NB4 (cell line): ENCODE measurements at regions not wholly inside any gene's neighbourhood (a gene's known extent, or its start where the extent isn't known, plus 50 kb on each side); places are given as distances from the start of the nearest gene placed in this dataset.

ENCODE experiments used
- DNase-seq: peaks from one replicate; pipeline ENCODE4 v3.0.0; 2010; ENCODE audit warnings: low read depth
- H3K4me3 ChIP-seq: one replicate; pipeline ENCODE4 v1.5.1; 2011; ENCODE audit warnings: mild to moderate bottlenecking, low read depth, low read length, moderate library complexity
- MYC ChIP-seq: IDR thresholded peaks from 2 replicates; pipeline ENCODE4 v1.6.1; 2011; ENCODE audit warnings: low read depth, low read length
- POLR2A ChIP-seq: IDR thresholded peaks from 2 replicates; pipeline ENCODE4 v1.6.1; 2011; ENCODE audit warnings: mild to moderate bottlenecking; ENCODE audit not compliant: insufficient read length; ENCODE audit errors: extremely low read depth
- TF ChIP-seq, protein P1 (sequence below): IDR thresholded peaks from one replicate; pipeline ENCODE4 v1.5.1; 2012; ENCODE audit warnings: low read depth, low read length
- TF ChIP-seq, protein P2 (sequence below): IDR thresholded peaks from 2 replicates; pipeline ENCODE4 v1.6.1; 2011; ENCODE audit warnings: low read depth, low read length

- TF ChIP-seq, protein P1, sequence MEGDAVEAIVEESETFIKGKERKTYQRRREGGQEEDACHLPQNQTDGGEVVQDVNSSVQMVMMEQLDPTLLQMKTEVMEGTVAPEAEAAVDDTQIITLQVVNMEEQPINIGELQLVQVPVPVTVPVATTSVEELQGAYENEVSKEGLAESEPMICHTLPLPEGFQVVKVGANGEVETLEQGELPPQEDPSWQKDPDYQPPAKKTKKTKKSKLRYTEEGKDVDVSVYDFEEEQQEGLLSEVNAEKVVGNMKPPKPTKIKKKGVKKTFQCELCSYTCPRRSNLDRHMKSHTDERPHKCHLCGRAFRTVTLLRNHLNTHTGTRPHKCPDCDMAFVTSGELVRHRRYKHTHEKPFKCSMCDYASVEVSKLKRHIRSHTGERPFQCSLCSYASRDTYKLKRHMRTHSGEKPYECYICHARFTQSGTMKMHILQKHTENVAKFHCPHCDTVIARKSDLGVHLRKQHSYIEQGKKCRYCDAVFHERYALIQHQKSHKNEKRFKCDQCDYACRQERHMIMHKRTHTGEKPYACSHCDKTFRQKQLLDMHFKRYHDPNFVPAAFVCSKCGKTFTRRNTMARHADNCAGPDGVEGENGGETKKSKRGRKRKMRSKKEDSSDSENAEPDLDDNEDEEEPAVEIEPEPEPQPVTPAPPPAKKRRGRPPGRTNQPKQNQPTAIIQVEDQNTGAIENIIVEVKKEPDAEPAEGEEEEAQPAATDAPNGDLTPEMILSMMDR, result no peak
- TF ChIP-seq POLR2A, result no peak
- TF ChIP-seq, protein P2, sequence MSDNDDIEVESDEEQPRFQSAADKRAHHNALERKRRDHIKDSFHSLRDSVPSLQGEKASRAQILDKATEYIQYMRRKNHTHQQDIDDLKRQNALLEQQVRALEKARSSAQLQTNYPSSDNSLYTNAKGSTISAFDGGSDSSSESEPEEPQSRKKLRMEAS, result no peak
- no peak for TF ChIP-seq MYC
- no peak for DNase-seq
- no peak overlapping the region for H3K4me3 ChIP-seq
Measured at GRCh38 chr13:73902296-73902695, 231.9 kb downstream of the KLF12 start.

DNA sequence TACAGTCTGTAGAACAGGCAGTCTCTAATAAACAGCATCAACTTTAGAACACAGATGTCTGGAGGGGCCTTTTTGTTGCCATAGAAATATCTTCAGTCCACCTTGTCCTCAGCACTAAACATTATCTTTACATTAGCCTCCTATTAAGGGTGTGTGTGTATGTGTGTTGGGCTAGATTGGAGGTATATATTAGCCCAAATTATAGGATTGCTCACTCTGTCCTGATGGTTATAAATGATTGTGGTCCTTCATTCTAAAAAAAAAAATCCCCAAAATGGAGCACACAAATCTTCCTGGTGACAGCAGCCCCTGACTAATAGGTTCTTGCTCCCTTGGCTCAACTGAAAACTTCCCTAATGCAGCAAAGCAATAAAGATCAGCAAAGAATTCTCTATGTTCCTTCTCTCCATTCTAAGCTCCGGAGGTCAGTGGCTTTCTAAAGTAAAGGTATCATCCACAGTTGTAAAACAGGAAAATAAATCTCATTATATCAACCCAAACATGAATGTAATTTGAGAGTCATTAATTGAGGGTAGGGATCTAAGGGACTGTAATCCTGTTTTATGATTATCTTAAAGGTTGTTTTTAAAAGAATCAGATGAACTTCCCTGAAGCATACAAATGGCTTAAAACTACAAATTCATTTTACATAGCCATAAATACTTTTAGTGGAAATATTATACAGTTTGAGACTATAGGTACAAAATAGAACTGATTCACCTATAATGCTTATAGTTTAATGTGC is 232.7 kb downstream of the KLF12 start:
- DNase-seq, result no peak
- TF ChIP-seq, protein P1, result no peak
- no peak for TF ChIP-seq MYC
- TF ChIP-seq, protein P2, result no peak
- TF ChIP-seq POLR2A, result no peak
- H3K4me3 ChIP-seq, result no peak overlapping the region

DNA sequence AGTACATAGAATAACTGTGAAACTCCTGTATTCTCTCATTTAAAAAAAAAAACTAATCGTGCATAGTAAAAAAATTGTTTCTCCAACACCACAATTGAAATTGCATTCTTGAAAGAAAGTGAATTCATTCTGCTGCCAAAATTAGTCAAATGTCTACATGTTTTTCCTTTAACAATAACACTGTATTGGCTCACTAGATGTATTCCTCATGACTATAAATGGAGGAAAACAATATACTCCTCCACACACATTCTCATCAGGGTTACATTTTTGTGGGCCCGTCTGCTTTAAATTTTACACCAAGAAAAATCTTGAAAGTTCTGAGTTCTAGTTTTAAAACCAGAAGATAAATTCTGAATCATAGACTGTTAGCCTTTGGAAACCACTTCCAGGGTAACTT is 233.6 kb downstream of the KLF12 start:
- TF ChIP-seq, protein P2, result no peak
- no peak for DNase-seq
- H3K4me3 ChIP-seq, result no peak overlapping the region

GRCh38 chr13:73898899-73899298 is 235.3 kb downstream of the KLF12 start:
- TF ChIP-seq MYC (no peak), POLR2A (no peak)
- TF ChIP-seq, protein P1, result no peak
- TF ChIP-seq, protein P2, result no peak
- no peak for DNase-seq
- H3K4me3 ChIP-seq, result no peak overlapping the region

DNA sequence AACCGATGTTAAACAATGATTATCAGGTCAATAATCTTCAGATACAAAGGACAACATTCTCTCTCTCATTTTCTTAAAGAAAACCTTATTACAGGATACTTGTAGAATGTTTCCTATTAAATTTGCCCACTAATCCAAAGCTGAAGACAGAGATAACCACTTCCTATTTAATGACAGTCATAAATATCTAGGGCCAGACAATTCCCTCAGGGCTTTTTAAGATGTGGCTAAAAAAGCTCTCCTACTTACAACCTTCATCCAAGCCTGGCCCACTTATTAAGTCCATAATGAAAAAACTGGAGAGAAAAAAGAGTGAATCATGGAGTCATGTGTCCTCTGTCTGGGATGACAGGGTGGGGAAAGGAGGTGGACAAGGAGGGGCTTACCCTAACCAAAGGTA is 235.9 kb downstream of the KLF12 start:
- H3K4me3 ChIP-seq, result no peak overlapping the region
- DNase-seq, result no peak
- TF ChIP-seq, protein P2, result no peak
- TF ChIP-seq, protein P1, result no peak
- no peak for TF ChIP-seq MYC
- TF ChIP-seq POLR2A, result no peak

DNA sequence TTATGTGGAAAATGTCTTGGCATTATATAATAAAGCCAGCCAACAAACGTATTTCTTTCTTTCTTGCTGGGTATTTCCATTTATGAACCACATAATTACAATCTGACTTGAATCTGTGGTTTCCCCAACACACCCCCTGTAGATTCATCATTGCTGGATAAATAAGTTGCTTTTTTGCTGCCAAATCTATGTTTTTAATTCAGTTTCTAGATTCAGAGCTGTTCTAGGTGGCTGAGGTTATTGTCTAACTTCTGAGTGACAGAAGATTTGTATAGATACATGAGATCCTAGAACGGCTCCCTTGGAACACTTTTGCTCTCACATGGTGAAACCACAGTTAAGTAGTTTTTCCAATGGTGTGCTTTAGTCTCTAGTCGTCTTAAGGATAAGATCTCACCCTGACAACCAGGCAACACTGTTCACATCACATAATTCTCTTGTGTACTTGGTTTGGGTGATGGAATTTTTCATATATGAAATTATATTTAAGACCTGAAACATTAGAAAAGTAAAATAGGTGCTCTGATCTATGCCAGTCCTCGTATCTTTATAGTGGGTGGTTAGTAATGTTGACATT is 239.1 kb downstream of the KLF12 start:
- DNase-seq, result no peak
- H3K4me3 ChIP-seq, result no peak overlapping the region
- TF ChIP-seq MYC (no peak), POLR2A (no peak)
- TF ChIP-seq, protein P2, result no peak
- TF ChIP-seq, protein P1, result no peak
